Parathyroid adenoma (tissue), 2 donors: ENCODE measurements at regions not wholly inside any gene's neighbourhood (a gene's known extent, or its start where the extent isn't known, plus 50 kb on each side); places are given as distances from the start of the nearest gene placed in this dataset.

Source experiments
- H2AFZ ChIP-seq: fragments of 300-600 bp; sonication (generic); one replicate; pipeline ENCODE4 v1.7.0; 2017; ENCODE audit warnings: antibody characterized with exemption, mild to moderate bottlenecking
- H3K27ac ChIP-seq: fragments of 300-600 bp; sonication (generic); one replicate; pipeline ENCODE4 v1.7.0; 2017
- H3K27me3 ChIP-seq: fragments of 300-600 bp; sonication (generic); one replicate; pipeline ENCODE4 v1.7.0; 2017; ENCODE audit warnings: low read length; ENCODE audit not compliant: control insufficient read depth, insufficient read depth
- H3K36me3 ChIP-seq: fragments of 300-600 bp; sonication (generic); one replicate; pipeline ENCODE4 v1.7.0; 2017; ENCODE audit warnings: low read length; ENCODE audit not compliant: control insufficient read depth, insufficient read depth
- H3K4me1 ChIP-seq: fragments of 300-600 bp; sonication (generic); one replicate; pipeline ENCODE4 v1.7.0; 2017; ENCODE audit warnings: control low read depth
- H3K4me2 ChIP-seq: fragments of 300-600 bp; sonication (generic); one replicate; pipeline ENCODE4 v1.7.0; 2017; ENCODE audit warnings: low read length
- H3K4me3 ChIP-seq: fragments of 300-600 bp; sonication (generic); one replicate; pipeline ENCODE4 v1.7.0; 2017; ENCODE audit warnings: low read depth, low read length
- H3K79me2 ChIP-seq: fragments of 300-600 bp; sonication (generic); one replicate; pipeline ENCODE4 v1.7.0; 2017; ENCODE audit warnings: control low read depth
- H3K9ac ChIP-seq: fragments of 300-600 bp; sonication (generic); one replicate; pipeline ENCODE4 v1.7.0; 2017; ENCODE audit warnings: mild to moderate bottlenecking
- H3K9me3 ChIP-seq: fragments of 300-600 bp; sonication (generic); one replicate; pipeline ENCODE4 v1.7.0; 2017; ENCODE audit warnings: low read length; ENCODE audit not compliant: control insufficient read depth
- CTCF ChIP-seq: fragments of 300-600 bp; sonication (generic); IDR thresholded peaks from one replicate; pipeline ENCODE4 v1.7.0; 2017; ENCODE audit warnings: antibody characterized with exemption, mild to moderate bottlenecking
- donor health status: primary hyperparathyroidism.

GRCh38 chr14:100445436-100446088, 122.4 kb downstream of the SLC25A47 start:
- Histone ChIP-seq H3K4me2 (no peak overlapping the region), H2AFZ (no peak overlapping the region), H3K4me1 (no peaks in the 10 kb centered on the region), H3K27me3 (no peaks in the 10 kb centered on the region), H3K27ac (no peak overlapping the region), H3K36me3 (no peaks in the 10 kb centered on the region), H3K4me3 (no peak overlapping the region), H3K9ac (no peak overlapping the region), H3K79me2 (no peaks in the 10 kb centered on the region), H3K9me3 (no peaks in the 10 kb centered on the region)
- TF ChIP-seq CTCF, result no peak

- no peak overlapping the region for H3K4me3 ChIP-seq
- H3K27ac ChIP-seq, result no peak overlapping the region
- no peaks in the 10 kb centered on the region for H3K27me3 ChIP-seq
- H3K36me3 ChIP-seq, result no peaks in the 10 kb centered on the region
- no peak overlapping the region for H3K4me2 ChIP-seq
- no peak overlapping the region for H2AFZ ChIP-seq
- H3K9ac ChIP-seq, result no peak overlapping the region
- no peak for TF ChIP-seq CTCF
- no peaks in the 10 kb centered on the region for H3K9me3 ChIP-seq
- no peaks in the 10 kb centered on the region for H3K79me2 ChIP-seq
- no peaks in the 10 kb centered on the region for H3K4me1 ChIP-seq
These were observed 123.4 kb downstream of the SLC25A47 start for GRCh38 chr14:100446572-100446971.

DNA sequence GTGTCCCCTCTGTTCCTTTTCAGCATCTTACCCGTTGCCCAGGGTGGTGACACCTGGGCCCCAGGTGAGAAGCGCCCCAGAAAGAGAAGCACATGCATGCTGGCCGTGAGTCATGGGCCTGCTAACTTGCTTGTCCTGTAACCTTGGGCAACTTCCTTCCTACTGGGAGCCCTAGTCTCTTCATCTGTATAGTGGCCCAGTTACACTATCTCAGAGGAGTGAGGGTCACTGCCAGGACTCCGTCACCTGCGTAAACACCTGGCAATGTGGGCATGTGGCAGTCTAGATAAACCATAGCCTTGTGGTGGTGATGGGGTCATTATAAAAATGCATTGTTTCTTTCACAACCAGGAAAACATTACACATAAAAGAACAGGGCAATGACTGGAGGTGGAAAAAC, 125.2 kb downstream of the SLC25A47 start:
- no peak for TF ChIP-seq CTCF
- Histone ChIP-seq H3K4me2 (no peak overlapping the region), H3K4me1 (no peaks in the 10 kb centered on the region), H2AFZ (no peak overlapping the region), H3K36me3 (no peaks in the 10 kb centered on the region), H3K27me3 (no peaks in the 10 kb centered on the region), H3K9me3 (no peaks in the 10 kb centered on the region), H3K4me3 (no peak overlapping the region), H3K9ac (no peak overlapping the region), H3K27ac (no peak overlapping the region), H3K79me2 (no peaks in the 10 kb centered on the region)

DNA sequence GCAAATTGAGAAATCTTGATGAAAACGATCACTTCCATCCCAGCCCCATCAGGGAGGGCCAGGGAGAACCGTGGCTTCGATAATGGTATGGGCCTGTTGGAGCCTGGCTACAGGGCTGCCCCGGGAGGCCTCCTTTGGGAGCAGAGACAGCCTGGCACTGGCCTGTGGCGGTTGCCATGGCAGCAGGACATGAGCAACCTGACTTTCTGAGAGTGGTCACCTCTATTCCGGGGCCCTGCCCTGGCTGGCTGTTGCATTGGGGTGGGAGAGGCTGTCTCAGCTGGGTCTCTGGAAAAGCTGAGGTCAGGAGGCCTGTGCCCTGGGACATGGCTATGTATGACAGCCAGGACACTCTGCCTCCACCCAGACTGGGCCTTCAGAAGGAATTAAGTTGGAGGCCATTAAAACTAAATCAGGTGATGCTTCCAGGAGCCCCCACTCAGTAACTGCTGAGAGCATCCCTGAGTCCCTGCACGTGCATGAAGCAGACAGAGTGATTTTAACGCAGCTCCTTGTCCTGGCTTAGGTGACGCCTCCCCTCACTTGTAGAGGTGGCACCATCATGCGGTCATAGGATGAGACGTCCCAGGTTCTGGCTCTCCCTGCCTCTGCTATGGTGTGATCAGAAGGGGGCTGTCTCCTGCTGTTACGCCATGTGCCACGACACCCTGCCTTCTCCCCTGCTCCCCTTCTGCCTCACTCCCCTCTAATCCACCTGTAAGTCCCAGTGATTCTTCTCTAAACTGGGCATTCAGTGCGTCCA, 126.3 kb downstream of the SLC25A47 start:
- no peak overlapping the region for H3K27ac ChIP-seq
- H3K27me3 ChIP-seq, result no peaks in the 10 kb centered on the region

More for the DNA sequence above, 126.3 kb downstream of the SLC25A47 start:
- Histone ChIP-seq H3K36me3 (no peaks in the 10 kb centered on the region), H2AFZ (no peak overlapping the region), H3K9ac (no peak overlapping the region), H3K9me3 (no peaks in the 10 kb centered on the region), H3K4me3 (no peak overlapping the region), H3K79me2 (no peaks in the 10 kb centered on the region), H3K4me2 (no peak overlapping the region), H3K4me1 (no peaks in the 10 kb centered on the region)
- no peak for TF ChIP-seq CTCF
